ENCODE measurements at regions not wholly inside any gene's neighbourhood (a gene's known extent, or its start where the extent isn't known, plus 50 kb on each side); places are given as distances from the start of the nearest gene placed in this dataset.

- Histone ChIP-seq H3K4me1 (ENCODE audit: insufficient read depth, low read length) (no peaks in the 10 kb centered on the region), H3K36me3 (ENCODE audit: insufficient read depth, low read depth, low read length) (no peaks in the 10 kb centered on the region), H3K27me3 (ENCODE audit: insufficient read depth, low read length) (no peaks in the 10 kb centered on the region), H3K9ac (ENCODE audit: low read depth, low read length) (no peak overlapping the region), H3K9me3 (ENCODE audit: insufficient read depth, low read depth, low read length) (no peaks in the 10 kb centered on the region), H3K4me3 (ENCODE audit: low read length) (no peak overlapping the region), H3K27ac (ENCODE audit: low read length) (no peak overlapping the region)
These were observed 1132.3 kb upstream of the PCDH10 start for GRCh38 chr4:132016703-132017350.

GRCh38 chr4:132026166-132026565 is 1122.9 kb upstream of the PCDH10 start:
- no peaks in the 10 kb centered on the region for H3K27me3 ChIP-seq (ENCODE audit: insufficient read depth, low read length)
- H3K4me3 ChIP-seq (ENCODE audit: low read length), result no peak overlapping the region
- H3K9me3 ChIP-seq (ENCODE audit: insufficient read depth, low read depth, low read length), result no peaks in the 10 kb centered on the region
- no peak overlapping the region for H3K9ac ChIP-seq (ENCODE audit: low read depth, low read length)
- H3K4me1 ChIP-seq (ENCODE audit: insufficient read depth, low read length), result no peaks in the 10 kb centered on the region
- H3K27ac ChIP-seq (ENCODE audit: low read length), result no peak overlapping the region
- no peaks in the 10 kb centered on the region for H3K36me3 ChIP-seq (ENCODE audit: insufficient read depth, low read depth, low read length)

GRCh38 chr4:132026816-132027215 is 1122.3 kb upstream of the PCDH10 start:
- Histone ChIP-seq H3K4me1 (ENCODE audit: insufficient read depth, low read length) (no peaks in the 10 kb centered on the region), H3K9me3 (ENCODE audit: insufficient read depth, low read depth, low read length) (no peaks in the 10 kb centered on the region), H3K4me3 (ENCODE audit: low read length) (no peak overlapping the region), H3K27me3 (ENCODE audit: insufficient read depth, low read length) (no peaks in the 10 kb centered on the region), H3K27ac (ENCODE audit: low read length) (no peak overlapping the region), H3K36me3 (ENCODE audit: insufficient read depth, low read depth, low read length) (no peaks in the 10 kb centered on the region), H3K9ac (ENCODE audit: low read depth, low read length) (no peak overlapping the region)

DNA sequence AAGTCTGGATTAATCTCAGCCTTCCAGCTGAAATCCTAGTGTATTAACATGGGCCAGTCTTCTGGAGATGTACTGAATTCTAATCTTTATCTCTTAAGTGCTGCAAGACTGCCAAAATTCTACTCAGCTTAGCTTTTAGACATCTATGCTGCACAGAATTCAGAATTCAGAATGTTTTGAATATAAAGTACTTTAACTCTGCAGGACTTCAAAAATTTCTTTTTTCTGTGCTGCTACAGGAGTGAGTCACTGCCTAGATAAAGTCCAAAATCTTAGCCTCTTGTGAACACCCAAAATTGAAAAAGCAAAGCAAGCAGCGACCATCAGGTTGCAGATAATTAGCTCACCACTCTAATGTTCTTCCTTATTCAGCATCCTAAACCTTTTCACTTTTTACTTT is 1092.6 kb upstream of the PCDH10 start:
- Histone ChIP-seq H3K27ac (ENCODE audit: low read length) (no peak overlapping the region), H3K27me3 (ENCODE audit: insufficient read depth, low read length) (no peaks in the 10 kb centered on the region), H3K4me1 (ENCODE audit: insufficient read depth, low read length) (no peaks in the 10 kb centered on the region), H3K4me3 (ENCODE audit: low read length) (no peak overlapping the region), H3K36me3 (ENCODE audit: insufficient read depth, low read depth, low read length) (no peaks in the 10 kb centered on the region), H3K9me3 (ENCODE audit: insufficient read depth, low read depth, low read length) (peaks cover 13% of the 10 kb centered on the region), H3K9ac (ENCODE audit: low read depth, low read length) (no peak overlapping the region)

- no peak overlapping the region for H3K4me3 ChIP-seq (ENCODE audit: low read length)
- H3K4me1 ChIP-seq (ENCODE audit: insufficient read depth, low read length), result no peaks in the 10 kb centered on the region
- peaks cover 18% of the 10 kb centered on the region for H3K9me3 ChIP-seq (ENCODE audit: insufficient read depth, low read depth, low read length)
- H3K36me3 ChIP-seq (ENCODE audit: insufficient read depth, low read depth, low read length), result no peaks in the 10 kb centered on the region
- H3K9ac ChIP-seq (ENCODE audit: low read depth, low read length), result no peak overlapping the region
- no peak overlapping the region for H3K27ac ChIP-seq (ENCODE audit: low read length)
- H3K27me3 ChIP-seq (ENCODE audit: insufficient read depth, low read length), result no peaks in the 10 kb centered on the region
These were observed 1089.9 kb upstream of the PCDH10 start for GRCh38 chr4:132059227-132059626.

GRCh38 chr4:132062611-132063239 is 1086.4 kb upstream of the PCDH10 start:
- H3K9ac ChIP-seq (ENCODE audit: low read depth, low read length), result no peak overlapping the region
- H3K27ac ChIP-seq (ENCODE audit: low read length), result no peak overlapping the region
- no peak overlapping the region for H3K4me3 ChIP-seq (ENCODE audit: low read length)
- no peaks in the 10 kb centered on the region for H3K36me3 ChIP-seq (ENCODE audit: insufficient read depth, low read depth, low read length)
- H3K9me3 ChIP-seq (ENCODE audit: insufficient read depth, low read depth, low read length), result peaks cover 18% of the 10 kb centered on the region
- no peaks in the 10 kb centered on the region for H3K27me3 ChIP-seq (ENCODE audit: insufficient read depth, low read length)
- no peaks in the 10 kb centered on the region for H3K4me1 ChIP-seq (ENCODE audit: insufficient read depth, low read length)

DNA sequence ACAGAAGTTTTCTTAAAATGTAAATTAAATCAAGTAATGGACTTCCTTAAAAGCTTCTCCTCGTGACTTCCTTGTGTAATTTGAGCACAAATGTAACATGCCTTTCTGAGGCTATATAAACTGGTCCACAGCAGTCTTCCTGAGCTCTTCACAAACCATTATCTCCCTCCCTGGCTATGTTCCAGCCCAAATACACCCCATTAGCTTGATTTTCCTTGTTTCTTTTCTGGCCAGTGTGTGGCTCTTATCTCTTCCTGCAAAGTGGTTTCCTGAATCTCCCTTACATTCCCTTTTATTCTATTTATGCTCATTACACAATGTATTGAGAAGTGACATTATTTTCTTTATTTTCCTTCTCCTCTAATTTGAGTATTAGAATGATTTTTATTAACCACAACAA is 1085.3 kb upstream of the PCDH10 start:
- Histone ChIP-seq H3K27me3 (ENCODE audit: insufficient read depth, low read length) (no peaks in the 10 kb centered on the region), H3K9ac (ENCODE audit: low read depth, low read length) (no peak overlapping the region), H3K36me3 (ENCODE audit: insufficient read depth, low read depth, low read length) (no peaks in the 10 kb centered on the region)

DNA sequence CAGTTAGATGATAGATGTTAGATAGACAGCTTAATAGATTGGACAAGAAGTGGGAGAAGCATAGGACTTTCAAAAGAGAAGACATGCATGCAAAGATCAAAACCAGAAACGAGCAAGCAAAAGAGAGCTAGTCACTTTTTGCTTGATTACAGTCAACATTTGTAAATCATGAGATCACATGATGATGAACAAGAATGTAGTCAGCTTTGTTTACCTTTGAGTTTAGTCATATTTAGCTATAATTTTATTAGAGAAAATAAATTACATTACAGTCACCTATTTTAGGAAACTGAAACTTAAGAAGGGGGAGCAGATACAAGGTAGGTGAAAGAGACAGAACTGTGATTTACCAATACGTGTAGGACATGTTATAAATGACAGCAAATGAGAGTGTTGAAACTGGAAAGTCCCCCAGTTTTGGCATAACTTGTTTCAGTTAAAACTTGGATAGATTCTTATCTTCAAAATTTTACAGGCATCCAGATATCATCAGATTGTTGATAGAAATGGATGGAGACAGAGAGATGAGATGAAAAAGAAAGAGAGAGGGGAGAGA is 1083.1 kb upstream of the PCDH10 start:
- Histone ChIP-seq H3K27ac (ENCODE audit: low read length) (no peak overlapping the region), H3K9me3 (ENCODE audit: insufficient read depth, low read depth, low read length) (peaks cover 6% of the 10 kb centered on the region; the same call in 1 of the 2 replicates), H3K27me3 (ENCODE audit: insufficient read depth, low read length) (no peaks in the 10 kb centered on the region), H3K9ac (ENCODE audit: low read depth, low read length) (no peak overlapping the region), H3K4me3 (ENCODE audit: low read length) (no peak overlapping the region), H3K4me1 (ENCODE audit: insufficient read depth, low read length) (no peaks in the 10 kb centered on the region), H3K36me3 (ENCODE audit: insufficient read depth, low read depth, low read length) (no peaks in the 10 kb centered on the region)

More for the DNA sequence above, 1085.3 kb upstream of the PCDH10 start:
- H3K9me3 ChIP-seq (ENCODE audit: insufficient read depth, low read depth, low read length), result peaks cover 7% of the 10 kb centered on the region; the same call in 1 of the 2 replicates
- no peak overlapping the region for H3K4me3 ChIP-seq (ENCODE audit: low read length)
- H3K27ac ChIP-seq (ENCODE audit: low read length), result no peak overlapping the region
- no peaks in the 10 kb centered on the region for H3K4me1 ChIP-seq (ENCODE audit: insufficient read depth, low read length)

- no peak overlapping the region for H3K27ac ChIP-seq (ENCODE audit: low read length)
- H3K9ac ChIP-seq (ENCODE audit: low read depth, low read length), result no peak overlapping the region
- H3K27me3 ChIP-seq (ENCODE audit: insufficient read depth, low read length), result no peaks in the 10 kb centered on the region
- H3K4me1 ChIP-seq (ENCODE audit: insufficient read depth, low read length), result peaks cover 3% of the 10 kb centered on the region; the same call in 1 of the 2 replicates
- H3K36me3 ChIP-seq (ENCODE audit: insufficient read depth, low read depth, low read length), result no peaks in the 10 kb centered on the region
- no peak overlapping the region for H3K4me3 ChIP-seq (ENCODE audit: low read length)
- H3K9me3 ChIP-seq (ENCODE audit: insufficient read depth, low read depth, low read length), result no peaks in the 10 kb centered on the region
These were observed 1077.3 kb upstream of the PCDH10 start for GRCh38 chr4:132071815-132072214.

DNA sequence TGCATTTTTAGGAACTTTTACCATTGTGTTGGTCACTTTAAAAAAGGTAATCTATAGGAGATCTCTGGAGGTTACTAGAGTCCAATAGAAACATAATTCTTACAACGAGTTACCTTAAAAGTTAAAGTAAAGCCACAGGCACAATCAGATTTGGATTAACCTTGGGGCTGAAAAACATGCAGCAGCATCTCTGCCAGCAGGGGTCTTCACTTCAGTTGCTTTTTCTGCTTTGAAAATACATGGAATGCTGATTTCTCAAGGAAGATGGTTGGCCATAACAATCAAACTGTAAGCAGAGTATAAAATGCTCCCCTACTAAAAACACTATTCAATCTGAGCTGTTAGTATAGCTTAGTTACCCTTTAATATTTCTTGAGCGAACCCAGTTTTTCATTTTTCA is 1072.3 kb upstream of the PCDH10 start:
- peaks cover 3% of the 10 kb centered on the region; the same call in 1 of the 2 replicates for H3K4me1 ChIP-seq (ENCODE audit: insufficient read depth, low read length)
- H3K9me3 ChIP-seq (ENCODE audit: insufficient read depth, low read depth, low read length), result no peaks in the 10 kb centered on the region
- no peak overlapping the region for H3K27ac ChIP-seq (ENCODE audit: low read length)
- H3K9ac ChIP-seq (ENCODE audit: low read depth, low read length), result no peak overlapping the region
- no peaks in the 10 kb centered on the region for H3K27me3 ChIP-seq (ENCODE audit: insufficient read depth, low read length)
- no peak overlapping the region for H3K4me3 ChIP-seq (ENCODE audit: low read length)
- no peaks in the 10 kb centered on the region for H3K36me3 ChIP-seq (ENCODE audit: insufficient read depth, low read depth, low read length)

DNA sequence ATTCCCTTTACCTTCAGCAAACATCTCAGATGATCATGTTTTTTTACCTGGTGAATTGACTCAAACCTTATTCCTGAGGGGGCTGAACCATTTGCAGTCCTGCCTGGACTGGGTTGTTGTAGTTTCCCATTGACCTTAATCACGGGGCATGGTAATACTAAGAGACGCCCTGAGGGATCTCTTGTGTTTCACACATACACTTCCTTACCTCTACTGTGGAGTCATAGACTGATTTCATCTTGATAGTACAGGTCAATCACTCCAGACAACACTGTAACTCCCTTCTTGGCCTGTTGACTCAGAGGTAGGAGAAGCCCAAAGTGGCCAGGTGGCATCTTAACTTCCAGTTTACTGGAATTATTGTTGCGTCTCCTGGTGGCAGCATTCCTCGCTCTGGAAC is 1064.0 kb upstream of the PCDH10 start:
- Histone ChIP-seq H3K27me3 (ENCODE audit: insufficient read depth, low read length) (no peaks in the 10 kb centered on the region), H3K4me1 (ENCODE audit: insufficient read depth, low read length) (no peaks in the 10 kb centered on the region), H3K36me3 (ENCODE audit: insufficient read depth, low read depth, low read length) (no peaks in the 10 kb centered on the region), H3K4me3 (ENCODE audit: low read length) (no peak overlapping the region), H3K9me3 (ENCODE audit: insufficient read depth, low read depth, low read length) (no peaks in the 10 kb centered on the region; the same call in 1 of the 2 replicates), H3K27ac (ENCODE audit: low read length) (no peak overlapping the region), H3K9ac (ENCODE audit: low read depth, low read length) (no peak overlapping the region)

DNA sequence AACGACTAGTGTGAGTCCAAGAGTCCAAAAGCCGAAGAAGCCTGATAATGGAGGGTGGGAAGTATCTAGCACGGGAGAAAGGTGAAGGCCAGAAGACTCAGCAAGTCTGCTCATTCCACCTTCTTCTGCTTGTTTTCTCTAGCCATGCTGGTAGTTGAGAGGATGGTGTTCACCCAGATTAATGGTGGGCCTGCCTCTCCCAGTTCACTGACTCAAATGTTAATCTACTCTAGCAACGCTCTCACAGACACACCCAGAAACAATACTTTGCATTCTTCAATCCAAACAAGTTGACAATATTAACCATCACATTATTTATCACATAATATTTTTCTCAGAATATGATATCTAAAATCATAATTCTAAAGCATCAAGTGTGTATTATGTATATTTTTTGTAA is 1055.1 kb upstream of the PCDH10 start:
- Histone ChIP-seq H3K4me1 (ENCODE audit: insufficient read depth, low read length) (no peaks in the 10 kb centered on the region), H3K36me3 (ENCODE audit: insufficient read depth, low read depth, low read length) (no peaks in the 10 kb centered on the region), H3K27ac (ENCODE audit: low read length) (no peak overlapping the region), H3K9me3 (ENCODE audit: insufficient read depth, low read depth, low read length) (no peaks in the 10 kb centered on the region; the same call in 1 of the 2 replicates), H3K27me3 (ENCODE audit: insufficient read depth, low read length) (no peaks in the 10 kb centered on the region), H3K4me3 (ENCODE audit: low read length) (no peak overlapping the region), H3K9ac (ENCODE audit: low read depth, low read length) (no peak overlapping the region)
